ENCODE measurements at regions not wholly inside any gene's neighbourhood (a gene's known extent, or its start where the extent isn't known, plus 50 kb on each side); places are given as distances from the start of the nearest gene placed in this dataset.

GRCh38 chr10:131648386-131649020 is 252.3 kb upstream of the PPP2R2D start:
- TF ChIP-seq CTCF (IDR thresholded peaks at IDR 0.05) (no peak), POLR2A (IDR thresholded peaks at IDR 0.05) (no peak)

Measured in uterus (tissue), 2 donors.